Neutrophil (primary cell): ENCODE measurements at regions not wholly inside any gene's neighbourhood (a gene's known extent, or its start where the extent isn't known, plus 50 kb on each side); places are given as distances from the start of the nearest gene placed in this dataset.

Source experiments
- H3K27ac ChIP-seq: fragments of 200-600 bp; sonication (generic); 2 replicates; pipeline ENCODE4 v1.5.1; 2016; ENCODE audit warnings: mild to moderate bottlenecking, moderate library complexity
- H3K27me3 ChIP-seq: fragments of 200-600 bp; sonication (generic); 2 replicates; pipeline ENCODE4 v1.6.0; 2016; ENCODE audit warnings: mild to moderate bottlenecking
- H3K36me3 ChIP-seq: fragments of 200-600 bp; sonication (generic); 2 replicates; pipeline ENCODE4 v1.5.1; 2017
- H3K4me1 ChIP-seq, 2 experiments: fragments of 200-600 bp in 1 of 2; sonication (generic) in 1 of 2; 1 replicate in 1 of 2; 2 replicates in 1 of 2; pipeline versions ENCODE4 v1.5.1 to v1.6.1; 2013 to 2016; ENCODE audit warnings: low read depth in 1 of 2, low read length in 1 of 2, mild to moderate bottlenecking in 1 of 2, moderate library complexity in 1 of 2; ENCODE audit not compliant: control insufficient read depth in 1 of 2, insufficient read depth in 1 of 2
- H3K4me3 ChIP-seq, 2 experiments: fragments of 200-600 bp in 1 of 2; sonication (generic) in 1 of 2; 1 replicate in 1 of 2; 2 replicates in 1 of 2; pipeline ENCODE4 v1.5.1; 2013 to 2016; ENCODE audit warnings: low read depth in 1 of 2, low read length in 1 of 2, mild to moderate bottlenecking in 1 of 2, moderate library complexity in 1 of 2
- H3K9me3 ChIP-seq: fragments of 200-600 bp; sonication (generic); 2 replicates; pipeline ENCODE4 v1.5.1; 2016
- TF ChIP-seq, protein P1 (sequence below): fragments of 200-600 bp; sonication (generic); IDR thresholded peaks from 2 replicates; pipeline ENCODE4 v1.5.1; 2016; ENCODE audit warnings: antibody characterized with exemption

DNA sequence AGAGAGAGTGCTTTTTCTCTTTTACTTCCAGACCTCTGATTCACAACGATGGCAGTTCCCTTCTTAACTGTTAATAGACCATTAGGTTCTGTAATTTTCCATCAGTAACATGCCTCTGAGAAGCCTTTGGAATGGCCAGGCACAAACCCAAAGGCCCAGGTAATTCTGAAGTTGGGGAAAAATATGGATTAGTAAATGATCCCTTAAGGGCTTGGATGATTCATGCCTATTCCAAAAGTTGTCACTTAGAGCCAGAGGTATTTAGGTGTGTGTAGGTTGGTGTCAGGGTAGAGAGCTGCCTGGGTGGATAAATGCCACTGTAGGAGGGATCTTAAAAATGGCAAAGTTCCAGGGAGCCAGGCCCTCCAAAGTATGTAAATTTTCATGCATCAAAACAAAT lies 228.8 kb downstream of the PLK2 start:
- H3K4me1 ChIP-seq: peaks cover 13% of the 10 kb centered on the region in 2 experiments
- no peak overlapping the region for H3K27ac ChIP-seq
- H3K4me3 ChIP-seq: no peak overlapping the region
- TF ChIP-seq, protein P1, sequence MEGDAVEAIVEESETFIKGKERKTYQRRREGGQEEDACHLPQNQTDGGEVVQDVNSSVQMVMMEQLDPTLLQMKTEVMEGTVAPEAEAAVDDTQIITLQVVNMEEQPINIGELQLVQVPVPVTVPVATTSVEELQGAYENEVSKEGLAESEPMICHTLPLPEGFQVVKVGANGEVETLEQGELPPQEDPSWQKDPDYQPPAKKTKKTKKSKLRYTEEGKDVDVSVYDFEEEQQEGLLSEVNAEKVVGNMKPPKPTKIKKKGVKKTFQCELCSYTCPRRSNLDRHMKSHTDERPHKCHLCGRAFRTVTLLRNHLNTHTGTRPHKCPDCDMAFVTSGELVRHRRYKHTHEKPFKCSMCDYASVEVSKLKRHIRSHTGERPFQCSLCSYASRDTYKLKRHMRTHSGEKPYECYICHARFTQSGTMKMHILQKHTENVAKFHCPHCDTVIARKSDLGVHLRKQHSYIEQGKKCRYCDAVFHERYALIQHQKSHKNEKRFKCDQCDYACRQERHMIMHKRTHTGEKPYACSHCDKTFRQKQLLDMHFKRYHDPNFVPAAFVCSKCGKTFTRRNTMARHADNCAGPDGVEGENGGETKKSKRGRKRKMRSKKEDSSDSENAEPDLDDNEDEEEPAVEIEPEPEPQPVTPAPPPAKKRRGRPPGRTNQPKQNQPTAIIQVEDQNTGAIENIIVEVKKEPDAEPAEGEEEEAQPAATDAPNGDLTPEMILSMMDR: no peak
- H3K9me3 ChIP-seq: no peaks in the 10 kb centered on the region
- H3K36me3 ChIP-seq: no peaks in the 10 kb centered on the region
- H3K27me3 ChIP-seq: no peaks in the 10 kb centered on the region

DNA sequence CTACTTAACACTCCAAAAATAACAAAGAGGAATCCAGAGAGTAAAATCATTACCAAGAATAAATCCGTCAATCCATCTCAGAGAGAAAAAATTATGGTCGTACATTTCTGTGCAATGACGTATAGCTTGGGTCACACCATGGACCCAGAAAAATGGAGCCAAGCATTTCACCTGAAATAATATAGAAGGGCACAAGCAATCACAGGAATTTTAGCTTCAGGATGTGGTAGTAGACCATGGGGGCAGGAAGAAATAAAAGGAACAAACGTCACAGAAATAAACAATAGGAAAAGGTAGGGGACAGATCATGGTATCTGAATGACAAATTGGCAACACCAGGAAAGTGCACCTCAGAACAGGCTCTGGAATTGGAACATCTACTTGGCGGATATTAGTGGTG lies 231.0 kb downstream of the PLK2 start:
- Histone ChIP-seq H3K36me3 (no peaks in the 10 kb centered on the region), H3K27ac (no peak overlapping the region), H3K27me3 (no peaks in the 10 kb centered on the region), H3K4me1 (no peaks in the 10 kb centered on the region), H3K9me3 (no peaks in the 10 kb centered on the region), H3K4me3 (no peak overlapping the region)
- TF ChIP-seq, protein P1: no peak

DNA sequence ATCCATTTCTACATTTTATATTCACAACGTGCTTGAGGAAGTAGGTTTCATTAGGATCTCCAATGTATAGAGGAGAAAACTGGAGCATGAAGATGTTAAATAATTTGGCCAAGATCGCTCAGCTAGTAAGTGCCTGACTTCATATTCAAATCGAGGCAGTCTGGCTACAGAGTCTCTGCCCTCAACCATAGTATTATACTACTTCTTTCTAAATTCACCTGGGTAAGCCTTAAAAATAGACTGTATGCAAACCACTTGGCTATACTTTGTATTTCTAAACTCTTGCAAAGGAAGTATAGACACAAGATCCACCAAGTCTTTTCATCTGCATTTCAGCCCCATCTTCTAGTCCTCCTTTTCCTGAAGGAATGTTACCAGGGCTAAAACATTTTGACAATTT lies 232.0 kb downstream of the PLK2 start:
- Histone ChIP-seq H3K4me1 (no peaks in the 10 kb centered on the region), H3K27me3 (no peaks in the 10 kb centered on the region), H3K36me3 (no peaks in the 10 kb centered on the region), H3K27ac (no peak overlapping the region), H3K4me3 (no peak overlapping the region), H3K9me3 (no peaks in the 10 kb centered on the region)
- TF ChIP-seq, protein P1: no peak

DNA sequence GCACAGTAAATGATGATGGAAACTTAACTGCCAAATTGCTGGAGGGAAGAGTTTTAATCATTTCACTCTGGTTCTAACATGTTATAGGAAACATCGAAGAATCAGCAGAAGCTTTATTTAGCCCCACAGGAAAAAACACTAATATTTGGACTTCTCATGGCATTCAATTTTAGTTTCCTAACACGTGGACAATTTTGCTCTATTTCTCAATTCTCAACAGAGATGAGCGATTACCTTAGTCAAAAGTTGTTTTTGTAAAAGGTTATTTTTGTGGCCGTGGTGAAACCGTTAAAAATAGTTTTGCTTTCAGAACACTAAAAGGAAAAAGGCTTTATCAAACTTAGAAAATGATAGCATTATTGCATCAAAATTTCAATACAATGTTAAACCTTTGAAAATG lies 235.2 kb downstream of the PLK2 start:
- no peaks in the 10 kb centered on the region for H3K4me1 ChIP-seq
- H3K4me3 ChIP-seq: no peak overlapping the region
- no peaks in the 10 kb centered on the region for H3K36me3 ChIP-seq
- no peak overlapping the region for H3K27ac ChIP-seq
- H3K9me3 ChIP-seq: no peaks in the 10 kb centered on the region
- TF ChIP-seq, protein P1: no peak
- H3K27me3 ChIP-seq: no peaks in the 10 kb centered on the region

DNA sequence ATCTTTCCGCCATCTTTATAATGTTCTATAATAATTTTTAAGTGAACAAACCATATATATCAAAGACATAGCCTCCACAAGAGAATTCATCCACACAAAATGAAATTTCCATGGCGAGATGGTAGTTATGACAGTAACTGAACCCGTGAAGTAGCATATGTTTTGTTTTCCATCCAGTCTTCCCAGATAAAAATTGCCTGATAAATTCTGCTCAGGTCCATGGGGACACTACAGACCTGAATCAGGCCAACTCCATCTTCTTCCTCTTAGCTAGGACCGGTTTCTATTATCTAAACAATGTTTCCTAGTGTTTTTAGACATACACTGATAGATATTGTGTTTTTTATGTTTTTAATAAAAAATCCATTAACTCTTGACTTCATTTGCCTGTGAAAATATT lies 235.7 kb downstream of the PLK2 start:
- Histone ChIP-seq H3K4me3 (no peak overlapping the region), H3K27me3 (no peaks in the 10 kb centered on the region), H3K4me1 (no peaks in the 10 kb centered on the region), H3K36me3 (no peaks in the 10 kb centered on the region), H3K9me3 (no peaks in the 10 kb centered on the region), H3K27ac (no peak overlapping the region)
- TF ChIP-seq, protein P1: no peak

DNA sequence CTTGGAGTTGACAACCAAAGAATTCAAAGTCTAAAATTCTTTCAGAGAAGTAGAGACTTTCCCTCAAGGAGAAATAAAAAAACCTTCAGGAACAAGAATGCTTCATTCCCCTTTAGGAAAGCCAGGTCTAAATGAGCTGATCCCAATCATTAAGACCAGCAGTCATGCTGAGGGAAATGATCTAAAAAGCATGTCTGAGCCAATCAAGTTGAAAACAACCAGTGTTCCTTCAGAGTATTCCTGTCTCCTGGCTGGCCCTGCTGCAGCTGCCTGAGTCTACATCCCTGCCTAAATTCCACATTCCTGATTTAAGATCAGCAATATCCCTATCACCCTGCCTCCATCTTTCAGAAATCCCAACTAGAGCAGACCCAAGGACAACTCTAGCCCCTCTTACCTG lies 244.5 kb downstream of the PLK2 start:
- Histone ChIP-seq H3K4me1 (no peaks in the 10 kb centered on the region), H3K27me3 (no peaks in the 10 kb centered on the region), H3K27ac (no peak overlapping the region), H3K9me3 (no peaks in the 10 kb centered on the region), H3K4me3 (no peak overlapping the region), H3K36me3 (no peaks in the 10 kb centered on the region)
- TF ChIP-seq, protein P1: no peak
